Lower lobe of right lung (tissue), 2 donors: ENCODE measurements at regions not wholly inside any gene's neighbourhood (a gene's known extent, or its start where the extent isn't known, plus 50 kb on each side); places are given as distances from the start of the nearest gene placed in this dataset.

Source experiments
- ATAC-seq, 2 donors: fragments of 200-7000 bp; cut with Tn5 transposase; one replicate each; pipeline ENCODE4 v1.9.1; 2020 to 2022; ENCODE audit warnings: mild to moderate bottlenecking in 2 of 2, moderate library complexity in 2 of 2
- DNase-seq: peaks from one replicate; pipeline ENCODE4 v3.0.0-alpha.2; 2020
- H3K27ac ChIP-seq: fragments of 200-600 bp; one replicate; pipeline ENCODE4 v1.8.0; 2022
- H3K27me3 ChIP-seq: fragments of 200-600 bp; one replicate; pipeline ENCODE4 v1.8.0; 2022; ENCODE audit warnings: low read depth
- H3K36me3 ChIP-seq: fragments of 200-600 bp; one replicate; pipeline ENCODE4 v1.8.0; 2022; ENCODE audit warnings: mild to moderate bottlenecking
- H3K4me1 ChIP-seq: fragments of 200-600 bp; one replicate; pipeline ENCODE4 v1.8.0; 2022
- H3K4me3 ChIP-seq: fragments of 200-600 bp; one replicate; pipeline ENCODE4 v1.8.0; 2022; ENCODE audit warnings: mild to moderate bottlenecking
- H3K9me3 ChIP-seq: fragments of 200-600 bp; one replicate; pipeline ENCODE4 v1.8.0; 2022
- CTCF ChIP-seq: fragments of 200-600 bp; IDR thresholded peaks from one replicate; pipeline ENCODE4 v1.8.0; 2022; ENCODE audit warnings: antibody characterized with exemption, mild to moderate bottlenecking
- intact Hi-C: fragments of 100-400 bp; cut with DNase I; formaldehyde crosslinking; loops from one replicate; pipeline ENCODE4 v1.11.0; 2022
- donor health status: DM: no; HTN: yes; CAD: no; lungs with severe emphysema.

- DNase-seq (no peak), ATAC-seq (no peak)
- Histone ChIP-seq H3K27me3 (no peaks in the 10 kb centered on the region), H3K4me1 (no peaks in the 10 kb centered on the region), H3K27ac (no peak overlapping the region), H3K36me3 (no peaks in the 10 kb centered on the region), H3K4me3 (no peak overlapping the region), H3K9me3 (no peaks in the 10 kb centered on the region)
- intact Hi-C loops: no loop called here
- TF ChIP-seq CTCF: no peak
Observed at GRCh38 chr12:127245437-127245836, 1021.5 kb upstream of the TMEM132C start.

GRCh38 chr12:127247937-127248336 lies 1019.0 kb upstream of the TMEM132C start:
- ATAC-seq (no peak), DNase-seq (no peak)
- no peak overlapping the region for H3K27ac ChIP-seq
- no peaks in the 10 kb centered on the region for H3K4me1 ChIP-seq
- H3K36me3 ChIP-seq: no peaks in the 10 kb centered on the region
- no peaks in the 10 kb centered on the region for H3K27me3 ChIP-seq
- intact Hi-C loops: no loop called here
- H3K4me3 ChIP-seq: no peak overlapping the region
- H3K9me3 ChIP-seq: no peaks in the 10 kb centered on the region
- no peak for TF ChIP-seq CTCF

GRCh38 chr12:127249428-127249827 lies 1017.5 kb upstream of the TMEM132C start:
- no peaks in the 10 kb centered on the region for H3K4me1 ChIP-seq
- ATAC-seq (no peak), DNase-seq (no peak)
- intact Hi-C loops: no loop called here
- no peaks in the 10 kb centered on the region for H3K36me3 ChIP-seq
- H3K9me3 ChIP-seq: no peaks in the 10 kb centered on the region
- no peak overlapping the region for H3K4me3 ChIP-seq
- H3K27ac ChIP-seq: no peak overlapping the region
- H3K27me3 ChIP-seq: no peaks in the 10 kb centered on the region
- TF ChIP-seq CTCF: no peak

- Histone ChIP-seq H3K27ac (no peak overlapping the region), H3K36me3 (no peaks in the 10 kb centered on the region), H3K27me3 (no peaks in the 10 kb centered on the region), H3K4me1 (no peaks in the 10 kb centered on the region), H3K4me3 (no peak overlapping the region), H3K9me3 (no peaks in the 10 kb centered on the region)
- ATAC-seq (no peak), DNase-seq (no peak)
- intact Hi-C loops: no loop called here
- no peak for TF ChIP-seq CTCF
Observed at GRCh38 chr12:127253797-127254327, 1013.1 kb upstream of the TMEM132C start.

- intact Hi-C loops: no loop called here
- H3K27me3 ChIP-seq: no peaks in the 10 kb centered on the region
- H3K27ac ChIP-seq: no peak overlapping the region
- H3K4me3 ChIP-seq: no peak overlapping the region
- H3K36me3 ChIP-seq: no peaks in the 10 kb centered on the region
- ATAC-seq: no peak
- no peak for TF ChIP-seq CTCF
- no peaks in the 10 kb centered on the region for H3K4me1 ChIP-seq
- no peak for DNase-seq
- H3K9me3 ChIP-seq: no peaks in the 10 kb centered on the region
Observed at GRCh38 chr12:127254420-127254955, 1012.5 kb upstream of the TMEM132C start.
